GM12865 (cell line): ENCODE measurements at regions not wholly inside any gene's neighbourhood (a gene's known extent, or its start where the extent isn't known, plus 50 kb on each side); places are given as distances from the start of the nearest gene placed in this dataset.

Source experiments
- DNase-seq: peaks from one replicate; pipeline ENCODE4 v3.0.0; 2010; ENCODE audit warnings: low read depth
- H3K4me3 ChIP-seq: 2 replicates; pipeline ENCODE4 v1.5.1; 2011; ENCODE audit warnings: mild to moderate bottlenecking, low read depth, low read length, control low read depth
- TF ChIP-seq, protein P1 (sequence below): IDR thresholded peaks from 2 replicates; pipeline ENCODE4 v1.5.1; 2011; ENCODE audit warnings: low read length, control low read depth, low read depth, inconsistent platforms; ENCODE audit not compliant: insufficient read depth; ENCODE audit errors: missing control alignments

DNA sequence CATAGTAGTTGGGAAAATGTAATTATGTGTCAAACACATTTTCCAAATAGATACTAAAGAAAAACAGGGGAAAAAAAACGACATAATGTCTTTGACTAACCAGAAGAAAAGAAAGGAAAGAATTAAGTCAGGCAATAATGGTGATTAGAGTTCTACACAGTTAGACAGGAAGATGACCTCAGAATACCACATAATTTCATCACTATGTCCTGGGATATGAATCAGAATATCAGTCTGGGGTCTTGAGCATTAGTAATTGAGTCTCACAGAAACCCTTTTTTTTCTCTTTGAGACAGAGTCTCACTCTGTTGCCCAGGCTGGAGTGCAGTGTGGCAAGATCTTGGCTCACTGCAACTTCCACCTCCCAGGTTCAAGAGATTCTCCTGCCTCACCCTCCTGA lies 503.4 kb downstream of the SLITRK1 start:
- TF ChIP-seq, protein P1, sequence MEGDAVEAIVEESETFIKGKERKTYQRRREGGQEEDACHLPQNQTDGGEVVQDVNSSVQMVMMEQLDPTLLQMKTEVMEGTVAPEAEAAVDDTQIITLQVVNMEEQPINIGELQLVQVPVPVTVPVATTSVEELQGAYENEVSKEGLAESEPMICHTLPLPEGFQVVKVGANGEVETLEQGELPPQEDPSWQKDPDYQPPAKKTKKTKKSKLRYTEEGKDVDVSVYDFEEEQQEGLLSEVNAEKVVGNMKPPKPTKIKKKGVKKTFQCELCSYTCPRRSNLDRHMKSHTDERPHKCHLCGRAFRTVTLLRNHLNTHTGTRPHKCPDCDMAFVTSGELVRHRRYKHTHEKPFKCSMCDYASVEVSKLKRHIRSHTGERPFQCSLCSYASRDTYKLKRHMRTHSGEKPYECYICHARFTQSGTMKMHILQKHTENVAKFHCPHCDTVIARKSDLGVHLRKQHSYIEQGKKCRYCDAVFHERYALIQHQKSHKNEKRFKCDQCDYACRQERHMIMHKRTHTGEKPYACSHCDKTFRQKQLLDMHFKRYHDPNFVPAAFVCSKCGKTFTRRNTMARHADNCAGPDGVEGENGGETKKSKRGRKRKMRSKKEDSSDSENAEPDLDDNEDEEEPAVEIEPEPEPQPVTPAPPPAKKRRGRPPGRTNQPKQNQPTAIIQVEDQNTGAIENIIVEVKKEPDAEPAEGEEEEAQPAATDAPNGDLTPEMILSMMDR, result no peak
- H3K4me3 ChIP-seq, result no peak overlapping the region
- DNase-seq, result no peak

GRCh38 chr13:83377491-83377890 lies 504.8 kb downstream of the SLITRK1 start:
- no peak for DNase-seq
- TF ChIP-seq, protein P1, result no peak
- H3K4me3 ChIP-seq, result no peak overlapping the region

DNA sequence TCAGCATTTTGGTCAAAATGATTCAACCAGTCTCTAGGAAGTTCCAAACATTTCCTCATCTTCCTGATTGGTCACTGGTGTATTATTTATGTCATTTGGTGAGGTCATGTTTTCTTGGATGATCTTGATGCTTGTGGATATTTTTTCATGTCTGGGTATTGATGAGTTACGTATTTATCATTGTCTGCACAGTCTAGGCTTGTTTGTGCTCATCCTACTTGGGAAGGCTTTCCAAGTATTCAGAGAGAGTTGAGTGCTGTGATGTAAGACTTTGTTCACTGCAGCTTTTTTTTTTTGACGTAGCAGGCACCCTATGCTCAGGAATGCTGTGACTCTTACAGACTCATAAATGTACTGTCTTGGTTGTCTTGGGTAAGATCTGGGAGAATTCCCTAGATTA lies 509.5 kb downstream of the SLITRK1 start:
- TF ChIP-seq, protein P1, result no peak
- DNase-seq, result no peak
- H3K4me3 ChIP-seq, result no peak overlapping the region

DNA sequence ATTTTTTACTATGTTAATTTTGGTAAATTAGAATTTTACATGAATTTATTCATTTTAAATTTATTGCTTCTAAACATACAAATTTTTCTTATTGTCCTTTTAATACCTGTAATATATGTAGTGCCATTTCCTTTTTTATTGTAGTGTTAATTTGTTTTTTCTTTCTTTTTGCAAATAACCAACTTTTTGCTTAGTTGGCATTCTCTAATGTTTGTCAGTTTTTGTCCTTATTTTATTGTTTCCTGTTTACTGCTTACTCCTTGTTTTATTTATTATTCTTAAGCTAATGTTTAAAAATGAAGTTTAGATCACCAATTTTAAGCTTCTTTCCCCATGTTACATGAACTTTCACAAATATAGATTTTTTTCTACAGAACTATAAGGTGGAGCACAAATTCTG lies 516.6 kb downstream of the SLITRK1 start:
- DNase-seq, result no peak
- no peak overlapping the region for H3K4me3 ChIP-seq

GRCh38 chr13:83355041-83355440 lies 527.2 kb downstream of the SLITRK1 start:
- H3K4me3 ChIP-seq, result no peak overlapping the region
- DNase-seq, result no peak
- TF ChIP-seq, protein P1, result no peak

More for the DNA sequence above, 516.6 kb downstream of the SLITRK1 start:
- TF ChIP-seq, protein P1, result no peak

- no peak for DNase-seq
- no peak overlapping the region for H3K4me3 ChIP-seq
- TF ChIP-seq, protein P1, result no peak
These were observed 529.9 kb downstream of the SLITRK1 start for GRCh38 chr13:83352391-83352790.

DNA sequence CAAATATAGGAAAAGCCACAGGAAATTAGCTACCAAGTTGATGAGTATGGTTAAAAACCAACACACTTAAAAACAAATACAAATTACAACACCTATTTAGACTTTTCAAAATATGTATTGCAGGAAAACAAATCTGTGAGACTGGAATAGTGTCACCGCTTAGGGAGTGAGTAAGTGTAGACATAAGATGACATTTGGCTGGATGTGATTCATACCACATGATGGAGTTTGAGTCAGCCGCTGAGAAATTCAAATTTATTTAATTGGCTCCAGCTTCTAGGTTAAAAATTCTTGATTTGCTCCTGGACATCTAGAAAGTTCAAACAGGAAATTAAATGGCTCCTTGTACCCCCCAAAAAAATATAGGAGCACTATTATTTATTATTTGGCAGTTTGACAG lies 531.7 kb downstream of the SLITRK1 start:
- H3K4me3 ChIP-seq, result no peak overlapping the region
- TF ChIP-seq, protein P1, result no peak
- no peak for DNase-seq
